ENCODE measurements at regions not wholly inside any gene's neighbourhood (a gene's known extent, or its start where the extent isn't known, plus 50 kb on each side); places are given as distances from the start of the nearest gene placed in this dataset.

GRCh38 chr16:51271156-51271701 lies 120.2 kb upstream of the SALL1 start:
- Histone ChIP-seq H3K27ac (replicated peaks) (no peak overlapping the region), H3K27me3 (ENCODE audit: insufficient read depth, poor library complexity, severe bottlenecking) (no peaks in the 10 kb centered on the region), H3K4me3 (replicated peaks; ENCODE audit: insufficient read depth, low read length) (no peak overlapping the region)
- DNase-seq (ENCODE audit: low read depth in 1 of 2, low spot score in 1 of 2) = no peak
- no peak for TF ChIP-seq SPI1 (IDR thresholded peaks at IDR 0.05; ENCODE audit: borderline replicate concordance, low read depth)
- no peak for TF ChIP-seq GABPA (IDR thresholded peaks at IDR 0.05; ENCODE audit: low read depth)
- TF ChIP-seq REST (IDR thresholded peaks at IDR 0.05; ENCODE audit: insufficient replicate concordance, low read depth) = no peak
- TF ChIP-seq CTCF (IDR thresholded peaks at IDR 0.05; ENCODE audit: insufficient read depth, low read length) = no peak
- no peak for TF ChIP-seq POLR2AphosphoS5 (IDR thresholded peaks at IDR 0.05; ENCODE audit: low read depth)

- no peak for TF ChIP-seq GABPA (IDR thresholded peaks at IDR 0.05; ENCODE audit: low read depth)
- no peak for TF ChIP-seq REST (IDR thresholded peaks at IDR 0.05; ENCODE audit: insufficient replicate concordance, low read depth)
- TF ChIP-seq SPI1 (IDR thresholded peaks at IDR 0.05; ENCODE audit: borderline replicate concordance, low read depth) = no peak
- TF ChIP-seq CTCF (IDR thresholded peaks at IDR 0.05; ENCODE audit: insufficient read depth, low read length) = no peak
- TF ChIP-seq POLR2AphosphoS5 (IDR thresholded peaks at IDR 0.05; ENCODE audit: low read depth) = no peak
- no peaks in the 10 kb centered on the region for H3K27me3 ChIP-seq (ENCODE audit: insufficient read depth, poor library complexity, severe bottlenecking)
- no peak overlapping the region for H3K4me3 ChIP-seq (replicated peaks; ENCODE audit: insufficient read depth, low read length)
- H3K27ac ChIP-seq (replicated peaks) = no peak overlapping the region
- no peak for DNase-seq (ENCODE audit: low read depth in 1 of 2, low spot score in 1 of 2)
Observed at GRCh38 chr16:51268237-51268636, 117.2 kb upstream of the SALL1 start.

GRCh38 chr16:51267681-51268080 lies 116.6 kb upstream of the SALL1 start:
- no peak for DNase-seq (ENCODE audit: low read depth in 1 of 2, low spot score in 1 of 2)
- TF ChIP-seq GABPA (IDR thresholded peaks at IDR 0.05; ENCODE audit: low read depth) = no peak
- TF ChIP-seq SPI1 (IDR thresholded peaks at IDR 0.05; ENCODE audit: borderline replicate concordance, low read depth) = no peak
- no peak for TF ChIP-seq CTCF (IDR thresholded peaks at IDR 0.05; ENCODE audit: insufficient read depth, low read length)
- TF ChIP-seq REST (IDR thresholded peaks at IDR 0.05; ENCODE audit: insufficient replicate concordance, low read depth) = no peak
- TF ChIP-seq POLR2AphosphoS5 (IDR thresholded peaks at IDR 0.05; ENCODE audit: low read depth) = no peak
- Histone ChIP-seq H3K27ac (replicated peaks) (no peak overlapping the region), H3K4me3 (replicated peaks; ENCODE audit: insufficient read depth, low read length) (no peak overlapping the region), H3K27me3 (ENCODE audit: insufficient read depth, poor library complexity, severe bottlenecking) (no peaks in the 10 kb centered on the region)

All from HL-60 (cell line).